ENCODE measurements at regions not wholly inside any gene's neighbourhood (a gene's known extent, or its start where the extent isn't known, plus 50 kb on each side); places are given as distances from the start of the nearest gene placed in this dataset.
"Not testable (repeated sequence)": the region's sequence is repeated elsewhere in the genome, so short reads cannot be mapped to it uniquely, and the experiment has no call there.

GRCh38 chr6:56870053-56870452 lies 84.9 kb upstream of the BEND6 start:
- H3K27me3 ChIP-seq (replicated peaks in 1 of 2; ENCODE audit: control insufficient read depth in 2 of 2, insufficient read depth in 2 of 2, low read length in 1 of 2); FAIRE-seq; H2AFZ ChIP-seq (ENCODE audit: control insufficient read depth, low read depth, low read length); H3K9me3 ChIP-seq (replicated peaks; ENCODE audit: control insufficient read depth, insufficient read depth, low read length); in situ Hi-C loops (cut with MboI); intact Hi-C loops (cut with micrococcal nuclease; ENCODE audit: unreplicated experiment); H3K79me2 ChIP-seq (ENCODE audit: control insufficient read depth, insufficient read depth, low read length); H3K4me3 ChIP-seq; H4K20me1 ChIP-seq (ENCODE audit: control insufficient read depth, insufficient read depth); H3K27ac ChIP-seq (ENCODE audit: control insufficient read depth, insufficient read depth); ATAC-seq; H3K36me3 ChIP-seq (ENCODE audit: control insufficient read depth in 2 of 2, insufficient read depth in 2 of 2, low read length in 1 of 2); POLR2A ChIA-PET; H3K4me2 ChIP-seq (ENCODE audit: control insufficient read depth, insufficient read depth); H3K9ac ChIP-seq (ENCODE audit: control insufficient read depth, insufficient read depth, low read length); DNase-seq (ENCODE audit: low read depth, low spot score); BruUV-seq (replicated peaks): not testable (repeated sequence)
- peaks cover 18% of the 10 kb centered on the region for H3K4me1 ChIP-seq (ENCODE audit: control insufficient read depth, insufficient read depth, low read length)
- ChIA-PET SMC1A (ENCODE audit: uncharacterized antibody, unreplicated experiment) (interaction anchor here (0.8 to 1.5 kb wide), 4 partner anchors 8 to 233 kb away, joined by 3 to 5 read pairs (median 3); no protein-coding TSS in a partner anchor), CTCF (interaction anchor here (0.6 to 1.5 kb wide), 5 partner anchors 12 to 33 kb away, joined by 3 to 8 read pairs (median 4); no protein-coding TSS in a partner anchor), RAD21 (ENCODE audit: unreplicated experiment) (interaction anchor here (0.6 to 1.6 kb wide), 4 partner anchors 18 to 588 kb away, joined by 3 to 4 read pairs (median 4); no protein-coding TSS in a partner anchor)
- 64% methylated on average over 5 of the region's 5 CpGs for WGBS (ENCODE audit: insufficient coverage, insufficient replicate concordance, low lambda C conversion rate, missing lambda C conversion rate)

DNA sequence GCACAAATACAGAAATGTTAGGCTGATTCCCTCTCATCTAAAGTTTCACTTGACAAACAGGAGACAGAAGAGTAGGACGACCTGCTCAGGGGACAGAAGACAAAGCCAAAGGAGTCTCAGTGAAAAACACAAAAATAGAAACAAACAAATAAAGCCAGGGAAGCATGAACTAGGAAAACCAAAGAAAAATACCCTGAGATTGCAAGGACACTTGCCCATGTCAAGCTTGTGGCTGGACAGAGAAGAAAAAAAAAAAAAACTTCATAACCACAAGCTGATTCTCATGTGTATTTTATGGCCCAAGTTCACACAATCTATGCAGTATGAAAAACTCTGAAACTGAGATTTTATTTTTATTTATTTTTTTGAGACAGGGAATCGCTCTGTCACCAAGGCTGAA lies 85.6 kb upstream of the BEND6 start:
- Histone ChIP-seq H4K20me1 (ENCODE audit: control insufficient read depth, insufficient read depth) (no peaks in the 10 kb centered on the region), H3K36me3 (ENCODE audit: control insufficient read depth in 2 of 2, insufficient read depth in 2 of 2, low read length in 1 of 2) (no peaks in the 10 kb centered on the region), H2AFZ (ENCODE audit: control insufficient read depth, low read depth, low read length) (peak overlapping the region; percentile 50), H3K27me3 (replicated peaks in 1 of 2; ENCODE audit: control insufficient read depth in 2 of 2, insufficient read depth in 2 of 2, low read length in 1 of 2) (no peaks in the 10 kb centered on the region), H3K4me2 (ENCODE audit: control insufficient read depth, insufficient read depth) (peak overlapping the region; percentile 63; the same call in 1 of the 2 replicates), H3K79me2 (ENCODE audit: control insufficient read depth, insufficient read depth, low read length) (no peaks in the 10 kb centered on the region), H3K9me3 (replicated peaks; ENCODE audit: control insufficient read depth, insufficient read depth, low read length) (no peaks in the 10 kb centered on the region), H3K4me1 (ENCODE audit: control insufficient read depth, insufficient read depth, low read length) (peaks cover 18% of the 10 kb centered on the region), H3K9ac (ENCODE audit: control insufficient read depth, insufficient read depth, low read length) (no peak overlapping the region), H3K27ac (ENCODE audit: control insufficient read depth, insufficient read depth) (peak overlapping the region; percentile 61), H3K4me3 (no peak overlapping the region; the same call in 1 of the 2 replicates)
- intact Hi-C loops (cut with micrococcal nuclease; ENCODE audit: unreplicated experiment) (no loop called here), in situ Hi-C loops (cut with MboI) (loop anchor here (10.0 kb wide), 1 partner anchor 515 kb away; no protein-coding TSS in a partner anchor)
- ATAC-seq (no peak; the same call in 1 of the 3 replicates), FAIRE-seq (no peak), DNase-seq (ENCODE audit: low read depth, low spot score) (no peak)
- ChIA-PET POLR2A (no interaction called here), RAD21 (ENCODE audit: unreplicated experiment) (interaction anchor here (1.6 kb wide), 1 partner anchor 18 kb away, joined by 3 read pairs; no protein-coding TSS in a partner anchor), CTCF (interaction anchor here (0.6 to 1.5 kb wide), 5 partner anchors 12 to 34 kb away, joined by 3 to 8 read pairs (median 4); no protein-coding TSS in a partner anchor), SMC1A (ENCODE audit: uncharacterized antibody, unreplicated experiment) (interaction anchor here (0.8 to 1.5 kb wide), 5 partner anchors 9 to 234 kb away, joined by 3 to 5 read pairs (median 3); no protein-coding TSS in a partner anchor)
- 26% methylated on average over 2 of the region's 2 CpGs for WGBS (ENCODE audit: insufficient coverage, insufficient replicate concordance, low lambda C conversion rate, missing lambda C conversion rate)
- BruUV-seq (replicated peaks), result no TSS peak
- TF ChIP-seq REST (IDR thresholded peaks at IDR 0.05; ENCODE audit: low read depth, low read length) (no peak), RUNX3 (IDR thresholded peaks at IDR 0.05; ENCODE audit: low read length) (peak; percentile 62)
